GM20431 (cell line): ENCODE measurements at regions not wholly inside any gene's neighbourhood (a gene's known extent, or its start where the extent isn't known, plus 50 kb on each side); places are given as distances from the start of the nearest gene placed in this dataset.
"Not testable (repeated sequence)": the region's sequence is repeated elsewhere in the genome, so short reads cannot be mapped to it uniquely, and the experiment has no call there.

Experiments
- in situ Hi-C: fragments of 300-500 bp; cut with MseI, MboI; formaldehyde crosslinking; loops from one replicate; pipeline ENCODE4 v1.15.0; 2020; ENCODE audit warnings: low sequenced_read_pairs; ENCODE audit not compliant: unreplicated experiment

DNA sequence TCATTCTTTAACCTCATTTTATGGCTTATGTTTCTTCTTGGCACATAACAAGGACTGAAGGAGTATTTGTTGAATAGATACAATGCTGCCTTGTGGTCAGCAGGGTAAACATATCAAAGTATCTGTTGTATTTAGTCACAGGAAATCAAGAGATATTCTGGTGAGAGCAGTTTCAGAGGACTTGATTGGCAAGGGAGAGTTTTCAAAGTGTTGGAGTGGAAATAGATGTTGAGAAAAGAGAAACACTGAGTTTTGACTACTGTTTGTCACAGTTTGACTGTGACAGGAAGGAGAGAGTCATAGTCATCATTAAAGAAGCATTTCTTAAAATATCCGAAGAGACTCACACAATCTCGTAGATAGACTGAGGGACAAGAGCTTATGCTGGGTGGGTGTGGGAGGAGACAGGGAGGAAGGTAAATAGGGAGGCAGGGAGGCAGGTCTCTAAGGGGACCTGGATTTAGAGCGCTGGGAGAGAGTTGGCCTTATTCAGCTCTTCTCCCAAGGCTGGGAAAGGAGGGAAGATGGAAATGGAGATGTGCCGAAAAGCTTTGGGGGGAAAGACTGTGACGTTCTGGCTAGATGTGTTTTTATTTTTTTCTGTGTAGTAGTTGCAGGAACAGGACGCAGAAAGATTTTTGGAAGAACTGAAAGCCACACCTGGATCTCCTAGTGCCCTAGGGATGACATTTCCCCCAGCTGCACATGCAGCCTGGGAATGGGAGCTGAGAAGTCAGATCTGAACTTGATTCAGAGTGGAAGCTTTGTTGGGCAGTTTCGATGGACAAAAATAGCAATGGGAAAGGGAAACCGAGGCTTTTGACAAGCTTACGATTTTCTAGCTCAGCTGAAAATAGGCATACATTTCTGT is 65.0 kb upstream of the IFNGR1 start:
- in situ Hi-C loops: no loop called here

DNA sequence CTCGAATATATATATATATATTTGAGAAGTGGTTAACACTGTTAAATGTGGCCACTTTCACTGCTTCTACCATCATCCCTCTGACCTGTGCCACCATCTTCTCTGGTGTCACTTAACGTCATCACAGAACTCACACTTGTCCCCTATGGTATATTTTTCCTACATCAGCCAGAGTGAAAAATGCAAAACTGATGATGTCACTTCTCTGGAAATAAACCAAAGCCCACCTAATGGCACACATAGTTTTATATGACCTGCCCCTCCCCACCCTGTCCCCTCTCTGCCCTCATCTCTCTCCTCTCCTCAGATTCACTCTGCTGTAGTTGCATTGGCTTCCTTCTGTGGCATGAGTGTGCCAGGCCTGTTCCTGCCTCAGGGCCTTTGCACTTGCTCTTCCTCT is 63.9 kb upstream of the IFNGR1 start:
- in situ Hi-C loops: no loop called here

- in situ Hi-C loops: no loop called here
Observed at GRCh38 chr6:137282254-137282653, 63.1 kb upstream of the IFNGR1 start.

GRCh38 chr6:137279279-137279678 is 60.1 kb upstream of the IFNGR1 start:
- in situ Hi-C loops: not testable (repeated sequence)

GRCh38 chr6:137277971-137278637 is 58.9 kb upstream of the IFNGR1 start:
- in situ Hi-C loops: no loop called here

DNA sequence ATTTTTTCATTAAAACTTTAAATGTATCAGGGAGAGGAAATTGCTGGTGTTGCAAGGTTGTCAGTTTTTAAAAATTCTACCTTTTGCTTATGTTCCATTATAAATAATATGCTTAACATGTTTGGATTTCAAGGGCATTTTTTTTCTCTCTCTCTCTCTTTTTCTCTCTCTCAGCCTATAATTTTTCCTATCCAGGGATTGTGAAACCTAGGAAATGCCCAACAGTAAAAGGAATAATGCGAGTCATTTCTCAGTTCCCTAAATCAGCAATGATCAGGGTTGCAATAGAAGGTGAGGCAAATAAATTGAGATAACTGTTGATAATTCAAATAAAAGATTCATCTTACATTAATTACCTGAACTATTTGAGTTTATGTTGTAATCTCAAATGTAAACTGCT is 53.2 kb upstream of the IFNGR1 start:
- in situ Hi-C loops: no loop called here

DNA sequence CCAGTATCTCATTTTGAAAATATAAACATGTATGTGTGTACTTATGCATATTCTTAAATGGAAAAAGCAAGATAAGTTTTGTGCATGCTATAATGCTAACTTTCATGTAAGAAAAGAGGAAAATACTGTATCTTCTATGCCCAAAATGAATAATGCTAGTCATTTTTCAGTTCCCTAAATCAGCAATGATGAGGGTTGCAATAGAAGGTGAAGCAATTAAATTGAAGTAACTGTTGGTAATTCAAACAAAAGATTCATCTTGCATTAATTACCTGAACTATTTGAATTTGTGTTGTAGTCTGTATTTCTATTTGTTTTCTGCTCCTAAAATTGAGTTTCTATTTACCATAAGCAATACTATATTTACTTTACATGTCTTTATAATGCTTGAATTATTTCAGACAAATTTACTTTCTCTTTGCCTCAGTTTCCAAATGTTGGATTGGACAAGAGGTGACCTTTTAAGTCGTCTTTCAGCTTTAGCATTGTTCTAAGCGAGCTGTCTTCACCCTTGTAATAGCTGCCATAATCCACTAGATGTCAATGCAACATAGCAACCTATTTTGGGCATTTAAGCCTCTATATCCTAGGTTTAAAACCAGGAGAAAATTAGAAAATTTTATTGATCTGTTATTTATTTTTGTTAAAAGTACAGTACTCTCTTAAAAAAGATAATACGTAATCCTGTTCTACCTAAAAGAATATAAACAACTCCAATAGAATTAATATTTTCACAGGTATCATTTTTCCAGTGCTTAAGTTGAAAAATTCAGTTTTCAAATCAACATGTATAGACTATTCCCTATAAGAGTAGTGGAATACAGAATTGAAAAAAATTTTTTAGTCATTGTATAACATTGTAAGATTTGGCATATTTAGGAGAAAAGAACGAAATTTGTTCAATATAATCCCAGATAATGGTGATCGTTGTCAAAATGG is 52.3 kb upstream of the IFNGR1 start:
- in situ Hi-C loops: no loop called here

- in situ Hi-C loops: no loop called here
Observed at GRCh38 chr6:137269803-137270202, 50.6 kb upstream of the IFNGR1 start.

- in situ Hi-C loops: no loop called here
Observed at GRCh38 chr6:137269347-137269746, 50.2 kb upstream of the IFNGR1 start.
